ENCODE measurements at regions not wholly inside any gene's neighbourhood (a gene's known extent, or its start where the extent isn't known, plus 50 kb on each side); places are given as distances from the start of the nearest gene placed in this dataset.

GRCh38 chr2:236975766-236976165 is 109.9 kb upstream of the COPS8 start:
- Histone ChIP-seq H3K36me3 (ENCODE audit: control insufficient read depth, insufficient read depth, low read length) (no peaks in the 10 kb centered on the region), H3K27me3 (ENCODE audit: control insufficient read depth, insufficient read depth, low read length) (0 out of 2 replicates have a peak, but pooled peaks cover 2% of the 10 kb centered on the region), H3K4me3 (ENCODE audit: low read depth, low read length) (no peak overlapping the region)
- POLR2A ChIA-PET, result no interaction called here
- CTCF ChIA-PET, result interaction anchor here (1.0 kb wide), 1 partner anchor 463 kb away, joined by 4 read pairs; no protein-coding TSS in a partner anchor
- DNase-seq (ENCODE audit: low read depth), result no peak
- TF ChIP-seq, protein P1, sequence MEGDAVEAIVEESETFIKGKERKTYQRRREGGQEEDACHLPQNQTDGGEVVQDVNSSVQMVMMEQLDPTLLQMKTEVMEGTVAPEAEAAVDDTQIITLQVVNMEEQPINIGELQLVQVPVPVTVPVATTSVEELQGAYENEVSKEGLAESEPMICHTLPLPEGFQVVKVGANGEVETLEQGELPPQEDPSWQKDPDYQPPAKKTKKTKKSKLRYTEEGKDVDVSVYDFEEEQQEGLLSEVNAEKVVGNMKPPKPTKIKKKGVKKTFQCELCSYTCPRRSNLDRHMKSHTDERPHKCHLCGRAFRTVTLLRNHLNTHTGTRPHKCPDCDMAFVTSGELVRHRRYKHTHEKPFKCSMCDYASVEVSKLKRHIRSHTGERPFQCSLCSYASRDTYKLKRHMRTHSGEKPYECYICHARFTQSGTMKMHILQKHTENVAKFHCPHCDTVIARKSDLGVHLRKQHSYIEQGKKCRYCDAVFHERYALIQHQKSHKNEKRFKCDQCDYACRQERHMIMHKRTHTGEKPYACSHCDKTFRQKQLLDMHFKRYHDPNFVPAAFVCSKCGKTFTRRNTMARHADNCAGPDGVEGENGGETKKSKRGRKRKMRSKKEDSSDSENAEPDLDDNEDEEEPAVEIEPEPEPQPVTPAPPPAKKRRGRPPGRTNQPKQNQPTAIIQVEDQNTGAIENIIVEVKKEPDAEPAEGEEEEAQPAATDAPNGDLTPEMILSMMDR (IDR thresholded peaks at IDR 0.05; ENCODE audit: insufficient read depth, low read depth, low read length), result no peak

DNA sequence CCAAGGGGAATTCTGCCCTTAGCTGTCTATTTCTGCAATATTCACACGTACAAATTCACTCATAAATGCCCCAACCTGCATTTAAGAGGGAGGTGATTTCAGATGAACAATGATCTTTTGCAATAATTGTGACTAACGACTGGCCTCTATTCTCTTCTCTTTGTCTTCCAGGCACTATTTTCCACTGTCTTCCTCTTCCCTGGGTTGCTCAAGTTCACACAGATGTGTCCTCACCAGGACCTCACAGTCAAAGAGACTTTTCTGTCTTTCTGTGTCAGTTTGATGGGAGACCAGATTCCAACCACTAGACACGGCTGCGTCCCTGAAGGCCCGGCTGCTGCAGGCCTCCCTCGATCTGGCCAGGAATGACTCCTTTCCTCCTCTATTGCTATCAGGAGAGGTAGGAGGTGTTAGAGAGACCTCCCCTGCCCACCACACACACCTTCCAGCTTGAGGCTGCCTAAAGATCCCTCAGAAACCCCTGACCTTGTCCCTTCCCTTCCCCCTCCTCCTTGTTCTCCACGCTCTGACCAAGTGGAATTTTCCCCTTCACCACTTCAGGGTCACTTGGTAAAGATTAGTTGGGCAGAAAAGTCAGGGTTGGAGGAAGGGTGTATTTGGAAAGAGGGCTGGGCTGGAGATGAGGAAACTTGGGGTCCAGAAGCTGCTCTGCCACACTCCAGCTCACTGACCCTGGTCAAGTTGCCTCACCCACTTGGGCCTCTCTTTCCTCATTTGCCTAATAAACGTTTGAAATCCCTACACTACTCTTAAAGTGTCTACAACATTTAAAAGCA is 109.2 kb upstream of the COPS8 start:
- ChIA-PET POLR2A (no interaction called here), CTCF (interaction anchor here (1.0 kb wide), 1 partner anchor 463 kb away, joined by 4 read pairs; no protein-coding TSS in a partner anchor)
- H3K27me3 ChIP-seq (ENCODE audit: control insufficient read depth, insufficient read depth, low read length), result 0 out of 2 replicates have a peak, but pooled peaks cover 1% of the 10 kb centered on the region
- no peak overlapping the region for H3K4me3 ChIP-seq (ENCODE audit: low read depth, low read length)
- TF ChIP-seq, protein P1 (IDR thresholded peaks at IDR 0.05; ENCODE audit: insufficient read depth, low read depth, low read length), result no peak
- DNase-seq (ENCODE audit: low read depth), result no peak
- no peaks in the 10 kb centered on the region for H3K36me3 ChIP-seq (ENCODE audit: control insufficient read depth, insufficient read depth, low read length)

DNA sequence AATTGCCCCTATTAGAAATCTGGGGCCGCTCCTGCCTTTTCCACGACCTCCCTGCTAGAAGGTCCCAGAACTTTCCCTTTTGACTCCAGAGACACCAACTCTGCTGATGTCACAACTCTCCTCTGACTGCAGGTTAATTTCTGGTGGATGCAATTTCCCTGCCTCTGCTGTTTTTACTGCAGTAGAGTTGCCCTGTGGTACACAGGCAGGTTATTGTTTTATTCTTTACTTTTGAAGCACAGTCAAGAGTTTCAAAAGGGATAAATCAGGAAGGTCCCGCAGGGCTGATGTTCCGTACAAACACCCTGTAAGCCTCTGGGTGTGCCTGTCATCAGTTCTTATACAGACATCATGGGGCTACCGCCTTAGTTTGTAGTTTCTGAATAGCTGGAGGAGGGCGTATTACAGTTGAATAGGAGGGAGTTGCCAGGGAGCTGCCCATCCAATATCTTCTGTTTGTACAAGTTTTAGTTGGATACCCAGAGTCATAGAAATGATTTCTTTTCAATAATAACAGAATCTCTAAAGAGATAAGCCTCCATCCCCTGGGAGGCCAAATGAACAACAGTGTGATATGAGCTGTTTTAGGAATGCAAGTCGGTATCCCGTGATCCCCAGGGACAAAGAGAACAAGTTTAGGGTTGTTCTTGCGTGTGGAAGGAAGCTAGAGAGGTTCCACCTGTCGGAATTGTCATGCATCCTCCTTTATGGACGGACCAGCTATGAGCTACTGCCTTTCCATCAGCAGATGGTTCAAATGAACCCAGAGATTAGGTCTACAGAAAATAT is 108.4 kb upstream of the COPS8 start:
- TF ChIP-seq, protein P1 (IDR thresholded peaks at IDR 0.05; ENCODE audit: insufficient read depth, low read depth, low read length), result no peak
- 0 out of 2 replicates have a peak, but pooled peaks cover 1% of the 10 kb centered on the region for H3K27me3 ChIP-seq (ENCODE audit: control insufficient read depth, insufficient read depth, low read length)
- POLR2A ChIA-PET, result no interaction called here
- no peak for DNase-seq (ENCODE audit: low read depth)
- no peaks in the 10 kb centered on the region for H3K36me3 ChIP-seq (ENCODE audit: control insufficient read depth, insufficient read depth, low read length)
- no peak overlapping the region for H3K4me3 ChIP-seq (ENCODE audit: low read depth, low read length)
- CTCF ChIA-PET, result no interaction called here

- ChIA-PET CTCF (no interaction called here), POLR2A (no interaction called here)
- TF ChIP-seq, protein P1 (IDR thresholded peaks at IDR 0.05; ENCODE audit: insufficient read depth, low read depth, low read length), result no peak
- Histone ChIP-seq H3K27me3 (ENCODE audit: control insufficient read depth, insufficient read depth, low read length) (no peaks in the 10 kb centered on the region), H3K36me3 (ENCODE audit: control insufficient read depth, insufficient read depth, low read length) (no peaks in the 10 kb centered on the region), H3K4me3 (ENCODE audit: low read depth, low read length) (no peak overlapping the region)
- no peak for DNase-seq (ENCODE audit: low read depth)
These were observed 107.8 kb upstream of the COPS8 start for GRCh38 chr2:236977852-236978398.

DNA sequence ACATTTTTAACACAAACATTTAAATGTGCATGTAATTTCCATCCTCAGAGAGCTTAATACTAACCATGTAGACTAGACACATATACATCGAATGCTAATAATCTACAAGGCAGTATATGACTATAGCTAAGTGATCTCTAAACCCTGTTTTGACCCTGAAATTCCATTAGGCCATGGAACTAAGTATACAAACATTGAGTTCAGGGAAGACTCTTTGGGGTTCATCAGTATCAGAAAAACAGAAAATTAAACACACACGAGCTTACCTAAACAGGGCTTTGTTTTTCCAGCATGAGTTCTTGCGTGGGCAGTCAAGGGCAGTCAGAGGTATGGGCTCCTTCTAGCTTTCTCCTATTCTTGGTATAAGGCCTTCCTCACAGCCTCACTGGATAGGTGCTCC is 106.0 kb upstream of the COPS8 start:
- no peak for DNase-seq (ENCODE audit: low read depth)
- no peaks in the 10 kb centered on the region for H3K27me3 ChIP-seq (ENCODE audit: control insufficient read depth, insufficient read depth, low read length)
- no peak overlapping the region for H3K4me3 ChIP-seq (ENCODE audit: low read depth, low read length)
- TF ChIP-seq, protein P1 (IDR thresholded peaks at IDR 0.05; ENCODE audit: insufficient read depth, low read depth, low read length), result no peak
- no peaks in the 10 kb centered on the region for H3K36me3 ChIP-seq (ENCODE audit: control insufficient read depth, insufficient read depth, low read length)
- CTCF ChIA-PET, result interaction anchor here (1.4 kb wide), 1 partner anchor 18 kb away, joined by 4 read pairs; no protein-coding TSS in a partner anchor
- POLR2A ChIA-PET, result no interaction called here
